SJCRH30 (cell line): ENCODE measurements at regions not wholly inside any gene's neighbourhood (a gene's known extent, or its start where the extent isn't known, plus 50 kb on each side); places are given as distances from the start of the nearest gene placed in this dataset.

Experiments
- DNase-seq, 2 experiments: peaks; one replicate each; pipeline ENCODE4 v3.0.0-alpha.2; 2015 to 2020
- H3K27ac ChIP-seq: fragments of 250-450 bp; sonication (Bioruptor Pico); 2 replicates; pipeline ENCODE4 v1.5.1; 2020; ENCODE audit warnings: mild to moderate bottlenecking, moderate library complexity
- H3K27me3 ChIP-seq: fragments of 250-450 bp; sonication (Bioruptor Pico); 2 replicates; pipeline ENCODE4 v1.5.1; 2020; ENCODE audit warnings: mild to moderate bottlenecking, moderate library complexity
- H3K36me3 ChIP-seq: fragments of 250-450 bp; sonication (Bioruptor Pico); 2 replicates; pipeline ENCODE4 v1.5.1; 2020; ENCODE audit warnings: mild to moderate bottlenecking, moderate library complexity
- H3K4me1 ChIP-seq: fragments of 250-450 bp; sonication (Bioruptor Pico); 2 replicates; pipeline ENCODE4 v1.5.1; 2020; ENCODE audit warnings: mild to moderate bottlenecking, moderate library complexity
- H3K4me3 ChIP-seq: fragments of 250-450 bp; sonication (Bioruptor Pico); 2 replicates; pipeline ENCODE4 v1.5.1; 2020; ENCODE audit warnings: mild to moderate bottlenecking, moderate library complexity
- H3K9me3 ChIP-seq: fragments of 250-450 bp; sonication (Bioruptor Pico); replicated peaks from 2 replicates; pipeline ENCODE4 v1.5.1; 2020; ENCODE audit warnings: mild to moderate bottlenecking, moderate library complexity

GRCh38 chr1:8217809-8218208 lies 100.1 kb upstream of the SLC45A1 start:
- no peak overlapping the region for H3K27ac ChIP-seq
- no peaks in the 10 kb centered on the region for H3K27me3 ChIP-seq
- no peaks in the 10 kb centered on the region for H3K36me3 ChIP-seq
- no peak overlapping the region for H3K4me3 ChIP-seq
- no peaks in the 10 kb centered on the region for H3K9me3 ChIP-seq
- peaks cover 24% of the 10 kb centered on the region for H3K4me1 ChIP-seq
- DNase-seq, result no peak

GRCh38 chr1:8217011-8217711 lies 100.8 kb upstream of the SLC45A1 start:
- no peaks in the 10 kb centered on the region for H3K9me3 ChIP-seq
- H3K4me3 ChIP-seq, result no peak overlapping the region
- no peak for DNase-seq
- H3K4me1 ChIP-seq, result peaks cover 25% of the 10 kb centered on the region
- H3K27me3 ChIP-seq, result no peaks in the 10 kb centered on the region
- no peaks in the 10 kb centered on the region for H3K36me3 ChIP-seq
- no peak overlapping the region for H3K27ac ChIP-seq

GRCh38 chr1:8216005-8216404 lies 101.9 kb upstream of the SLC45A1 start:
- H3K36me3 ChIP-seq, result no peaks in the 10 kb centered on the region
- H3K27me3 ChIP-seq, result no peaks in the 10 kb centered on the region
- no peak for DNase-seq
- H3K4me1 ChIP-seq, result peaks cover 32% of the 10 kb centered on the region
- no peak overlapping the region for H3K27ac ChIP-seq
- no peaks in the 10 kb centered on the region for H3K9me3 ChIP-seq
- H3K4me3 ChIP-seq, result no peak overlapping the region

GRCh38 chr1:8214501-8215173 lies 103.3 kb upstream of the SLC45A1 start:
- no peaks in the 10 kb centered on the region for H3K36me3 ChIP-seq
- H3K27ac ChIP-seq, result no peak overlapping the region
- no peaks in the 10 kb centered on the region for H3K27me3 ChIP-seq
- no peak overlapping the region for H3K4me3 ChIP-seq
- peaks cover 36% of the 10 kb centered on the region for H3K4me1 ChIP-seq
- peak in 1 of 2 experiments; percentile 43 for DNase-seq
- no peaks in the 10 kb centered on the region for H3K9me3 ChIP-seq

GRCh38 chr1:8213676-8214075 lies 104.2 kb upstream of the SLC45A1 start:
- no peak overlapping the region for H3K4me3 ChIP-seq
- H3K4me1 ChIP-seq, result peaks cover 36% of the 10 kb centered on the region
- H3K27ac ChIP-seq, result no peak overlapping the region
- no peak for DNase-seq
- no peaks in the 10 kb centered on the region for H3K9me3 ChIP-seq
- no peaks in the 10 kb centered on the region for H3K27me3 ChIP-seq
- H3K36me3 ChIP-seq, result no peaks in the 10 kb centered on the region

- DNase-seq, result no peak
- no peaks in the 10 kb centered on the region for H3K36me3 ChIP-seq
- no peaks in the 10 kb centered on the region for H3K9me3 ChIP-seq
- H3K4me1 ChIP-seq, result peaks cover 36% of the 10 kb centered on the region
- no peaks in the 10 kb centered on the region for H3K27me3 ChIP-seq
- H3K27ac ChIP-seq, result no peak overlapping the region
- H3K4me3 ChIP-seq, result no peak overlapping the region
Observed at GRCh38 chr1:8213136-8213535, 104.8 kb upstream of the SLC45A1 start.

- Histone ChIP-seq H3K27me3 (no peaks in the 10 kb centered on the region), H3K27ac (peak overlapping the region; percentile 85), H3K4me1 (peaks cover 36% of the 10 kb centered on the region), H3K9me3 (no peaks in the 10 kb centered on the region), H3K36me3 (no peaks in the 10 kb centered on the region), H3K4me3 (no peak overlapping the region)
- DNase-seq, result no peak
Observed at GRCh38 chr1:8212580-8213031, 105.3 kb upstream of the SLC45A1 start.

GRCh38 chr1:8211883-8212579 lies 105.9 kb upstream of the SLC45A1 start:
- peak overlapping the region; percentile 85 for H3K27ac ChIP-seq
- H3K9me3 ChIP-seq, result no peaks in the 10 kb centered on the region
- no peaks in the 10 kb centered on the region for H3K27me3 ChIP-seq
- DNase-seq, result peak; percentile 84 to 85
- H3K4me1 ChIP-seq, result peaks cover 36% of the 10 kb centered on the region
- H3K36me3 ChIP-seq, result no peaks in the 10 kb centered on the region
- H3K4me3 ChIP-seq, result peak overlapping the region; percentile 47

GRCh38 chr1:8211251-8211882 lies 106.5 kb upstream of the SLC45A1 start:
- DNase-seq, result peak; percentile 42 to 57
- H3K27ac ChIP-seq, result peak overlapping the region; percentile 85
- no peaks in the 10 kb centered on the region for H3K27me3 ChIP-seq
- H3K4me1 ChIP-seq, result peaks cover 36% of the 10 kb centered on the region
- H3K4me3 ChIP-seq, result peak overlapping the region; percentile 47
- H3K9me3 ChIP-seq, result no peaks in the 10 kb centered on the region
- no peaks in the 10 kb centered on the region for H3K36me3 ChIP-seq

- H3K27ac ChIP-seq, result no peak overlapping the region
- no peak overlapping the region for H3K4me3 ChIP-seq
- no peaks in the 10 kb centered on the region for H3K36me3 ChIP-seq
- DNase-seq, result no peak
- peaks cover 29% of the 10 kb centered on the region for H3K4me1 ChIP-seq
- H3K9me3 ChIP-seq, result no peaks in the 10 kb centered on the region
- H3K27me3 ChIP-seq, result no peaks in the 10 kb centered on the region
Observed at GRCh38 chr1:8207202-8207601, 110.7 kb upstream of the SLC45A1 start.

- no peak for DNase-seq
- Histone ChIP-seq H3K27me3 (no peaks in the 10 kb centered on the region), H3K9me3 (no peaks in the 10 kb centered on the region), H3K27ac (no peak overlapping the region), H3K4me3 (no peak overlapping the region), H3K36me3 (no peaks in the 10 kb centered on the region), H3K4me1 (peaks cover 30% of the 10 kb centered on the region)
Observed at GRCh38 chr1:8206391-8206790, 111.5 kb upstream of the SLC45A1 start.

- Histone ChIP-seq H3K4me1 (peaks cover 29% of the 10 kb centered on the region), H3K36me3 (no peaks in the 10 kb centered on the region), H3K27ac (no peak overlapping the region), H3K27me3 (no peaks in the 10 kb centered on the region), H3K4me3 (no peak overlapping the region), H3K9me3 (no peaks in the 10 kb centered on the region)
- no peak for DNase-seq
Observed at GRCh38 chr1:8205771-8206170, 112.1 kb upstream of the SLC45A1 start.

- H3K4me3 ChIP-seq, result no peak overlapping the region
- H3K36me3 ChIP-seq, result no peaks in the 10 kb centered on the region
- DNase-seq, result no peak
- no peaks in the 10 kb centered on the region for H3K27me3 ChIP-seq
- no peaks in the 10 kb centered on the region for H3K9me3 ChIP-seq
- H3K27ac ChIP-seq, result no peak overlapping the region
- H3K4me1 ChIP-seq, result peaks cover 26% of the 10 kb centered on the region
Observed at GRCh38 chr1:8204826-8205225, 113.1 kb upstream of the SLC45A1 start.

- Histone ChIP-seq H3K27ac (no peak overlapping the region), H3K27me3 (no peaks in the 10 kb centered on the region), H3K36me3 (no peaks in the 10 kb centered on the region), H3K4me3 (no peak overlapping the region), H3K9me3 (no peaks in the 10 kb centered on the region), H3K4me1 (peaks cover 26% of the 10 kb centered on the region)
- no peak for DNase-seq
Observed at GRCh38 chr1:8203551-8203950, 114.4 kb upstream of the SLC45A1 start.

GRCh38 chr1:8203056-8203455 lies 114.9 kb upstream of the SLC45A1 start:
- Histone ChIP-seq H3K27me3 (no peaks in the 10 kb centered on the region), H3K9me3 (no peaks in the 10 kb centered on the region), H3K27ac (peak overlapping the region; percentile 15; the same call in 1 of the 2 replicates), H3K4me3 (no peak overlapping the region), H3K36me3 (no peaks in the 10 kb centered on the region), H3K4me1 (peaks cover 31% of the 10 kb centered on the region)
- peak in 1 of 2 experiments; percentile 54 for DNase-seq
